H9 (cell line): ENCODE measurements at regions not wholly inside any gene's neighbourhood (a gene's known extent, or its start where the extent isn't known, plus 50 kb on each side); places are given as distances from the start of the nearest gene placed in this dataset.

ENCODE experiments used
- DNase-seq: peaks from one replicate; pipeline ENCODE4 v3.0.0-alpha.2; 2017
- H2AFZ ChIP-seq: one replicate; pipeline ENCODE4 v1.6.1; 2013; ENCODE audit warnings: mild to moderate bottlenecking, low read length, control low read depth, moderate library complexity
- H2AK5ac ChIP-seq: 2 replicates; pipeline ENCODE4 v1.6.1; 2013; ENCODE audit warnings: low read length, control low read depth, mixed read lengths; ENCODE audit not compliant: insufficient read length
- H2BK120ac ChIP-seq: one replicate; pipeline ENCODE4 v1.6.1; 2013; ENCODE audit warnings: low read depth, mild to moderate bottlenecking, low read length, control low read depth, inconsistent platforms; ENCODE audit not compliant: poor library complexity, severe bottlenecking
- H2BK12ac ChIP-seq: 2 replicates; pipeline ENCODE4 v1.6.1; 2013; ENCODE audit warnings: low read length, control low read depth, mixed read lengths, low read depth; ENCODE audit not compliant: insufficient read length
- H2BK15ac ChIP-seq: 2 replicates; pipeline ENCODE4 v1.6.1; 2013; ENCODE audit warnings: low read depth, low read length, control low read depth
- H2BK20ac ChIP-seq: one replicate; pipeline ENCODE4 v1.6.1; 2013; ENCODE audit warnings: low read depth, mild to moderate bottlenecking, low read length, control low read depth, inconsistent platforms; ENCODE audit not compliant: poor library complexity, severe bottlenecking
- H2BK5ac ChIP-seq: 2 replicates; pipeline ENCODE4 v1.6.1; 2013; ENCODE audit warnings: low read length, control low read depth, mixed read lengths; ENCODE audit not compliant: insufficient read length
- H3K14ac ChIP-seq: 2 replicates; pipeline ENCODE4 v1.6.1; 2013; ENCODE audit warnings: low read length, control low read depth; ENCODE audit not compliant: insufficient read depth
- H3K18ac ChIP-seq: 2 replicates; pipeline ENCODE4 v1.6.1; 2013; ENCODE audit warnings: low read depth, mild to moderate bottlenecking, mixed read lengths, low read length, control low read depth; ENCODE audit not compliant: insufficient read length
- H3K23ac ChIP-seq: 2 replicates; pipeline ENCODE4 v1.6.1; 2013; ENCODE audit warnings: low read length, control low read depth, mixed read lengths, low read depth; ENCODE audit not compliant: insufficient read length
- H3K23me2 ChIP-seq: 2 replicates; pipeline ENCODE4 v1.6.1; 2013; ENCODE audit warnings: low read depth, mild to moderate bottlenecking, mixed read lengths, low read length, control low read depth; ENCODE audit not compliant: insufficient read length, poor library complexity, severe bottlenecking
- H3K27ac ChIP-seq: 2 replicates; pipeline ENCODE4 v1.5.1; 2013; ENCODE audit warnings: low read length, control low read depth, mixed read lengths, low read depth; ENCODE audit not compliant: insufficient read length
- H3K27me3 ChIP-seq: 2 replicates; pipeline ENCODE4 v1.6.1; 2013; ENCODE audit warnings: low read length, control low read depth, inconsistent platforms; ENCODE audit not compliant: insufficient read depth
- H3K4ac ChIP-seq: 2 replicates; pipeline ENCODE4 v1.6.1; 2013; ENCODE audit warnings: low read depth, mild to moderate bottlenecking, control low read depth, inconsistent platforms, low read length, moderate library complexity
- H3K4me1 ChIP-seq: 2 replicates; pipeline ENCODE4 v1.6.1; 2013; ENCODE audit warnings: low read length, control low read depth, inconsistent platforms; ENCODE audit not compliant: insufficient read depth
- H3K4me2 ChIP-seq: 2 replicates; pipeline ENCODE4 v1.6.1; 2013; ENCODE audit warnings: low read length, control low read depth, mixed read lengths; ENCODE audit not compliant: insufficient read length, insufficient read depth
- H3K56ac ChIP-seq: 2 replicates; pipeline ENCODE4 v1.6.1; 2013; ENCODE audit warnings: low read depth, mild to moderate bottlenecking, mixed read lengths, low read length, control low read depth; ENCODE audit not compliant: insufficient read length
- H3K79me1 ChIP-seq: 2 replicates; pipeline ENCODE4 v1.6.1; 2013; ENCODE audit warnings: low read depth, mild to moderate bottlenecking, moderate library complexity, low read length, control low read depth, inconsistent platforms; ENCODE audit not compliant: insufficient read depth, poor library complexity, severe bottlenecking
- H3K79me2 ChIP-seq: 2 replicates; pipeline ENCODE4 v1.6.1; 2013; ENCODE audit warnings: low read length, control low read depth, inconsistent platforms; ENCODE audit not compliant: insufficient read depth
- H3K9ac ChIP-seq: 2 replicates; pipeline ENCODE4 v1.6.1; 2013; ENCODE audit warnings: low read length, control low read depth, mixed read lengths; ENCODE audit not compliant: insufficient read length; ENCODE audit errors: extremely low read depth
- H3K9me3 ChIP-seq: one replicate; pipeline ENCODE4 v1.6.1; 2013; ENCODE audit warnings: low read depth, low read length, inconsistent platforms; ENCODE audit not compliant: control insufficient read depth
- H3T11ph ChIP-seq: one replicate; pipeline ENCODE4 v1.6.1; 2013; ENCODE audit warnings: mild to moderate bottlenecking, low read length, control low read depth, inconsistent platforms
- H4K20me1 ChIP-seq: one replicate; pipeline ENCODE4 v1.6.1; 2013; ENCODE audit not compliant: control insufficient read depth, insufficient read length, insufficient read depth
- H4K5ac ChIP-seq: 2 replicates; pipeline ENCODE4 v1.6.1; 2013; ENCODE audit warnings: low read depth, mild to moderate bottlenecking, mixed read lengths, low read length, control low read depth; ENCODE audit not compliant: insufficient read length
- H4K8ac ChIP-seq: replicated peaks from 2 replicates; pipeline ENCODE4 v1.6.1; 2013; ENCODE audit warnings: low read length, control low read depth, mixed read lengths, low read depth; ENCODE audit not compliant: insufficient read length
- H4K91ac ChIP-seq: 2 replicates; pipeline ENCODE4 v1.6.1; 2013; ENCODE audit warnings: low read depth, mild to moderate bottlenecking, moderate library complexity, mixed read lengths, low read length, control low read depth; ENCODE audit not compliant: insufficient read length
- H3K27ac Mint-ChIP-seq, 3 experiments: 2 replicates in 2 of 3; 3 replicates in 1 of 3; pipeline ENCODE4 v1.8.0; 2020 to 2021; ENCODE audit warnings: mixed read lengths in 3 of 3, mild to moderate bottlenecking in 1 of 3, moderate library complexity in 1 of 3
- H3K27me3 Mint-ChIP-seq: 2 replicates; pipeline ENCODE4 v1.8.0; 2021; ENCODE audit warnings: low read depth, mild to moderate bottlenecking, moderate library complexity, mixed read lengths
- H3K36me3 Mint-ChIP-seq, 3 experiments: 2 replicates in 2 of 3; 3 replicates in 1 of 3; pipeline ENCODE4 v1.8.0; 2020 to 2021; ENCODE audit warnings: low read depth in 3 of 3, mixed read lengths in 3 of 3; ENCODE audit not compliant: insufficient read depth in 1 of 3
- H3K4me1 Mint-ChIP-seq, 2 experiments: 2 replicates each; pipeline ENCODE4 v1.8.0; 2020; ENCODE audit warnings: mixed read lengths in 2 of 2
- H3K4me3 Mint-ChIP-seq, 2 experiments: 2 replicates in 1 of 2; 3 replicates in 1 of 2; pipeline ENCODE4 v1.8.0; 2020 to 2021; ENCODE audit warnings: mild to moderate bottlenecking in 2 of 2, mixed read lengths in 2 of 2, moderate library complexity in 1 of 2
- H3K9me3 Mint-ChIP-seq, 2 experiments: 2 replicates in 1 of 2; 3 replicates in 1 of 2; pipeline ENCODE4 v1.8.0; 2020; ENCODE audit warnings: mild to moderate bottlenecking in 2 of 2, mixed read lengths in 2 of 2, moderate library complexity in 1 of 2
- CTCF ChIP-seq: fragments of 200-600 bp; sonication (generic); conservative IDR thresholded peaks from 3 replicates; pipeline ENCODE4 v1.8.0; 2021; ENCODE audit warnings: antibody characterized with exemption, mild to moderate bottlenecking
- WGBS: extraction: QIAGEN DNeasy Blood & Tissue Kit; methylation state at CpG from one replicate; pipeline ENCODE4 v1.1.7; 2013; ENCODE audit warnings: missing lambda C conversion rate, low lambda C conversion rate, mixed read lengths; ENCODE audit not compliant: insufficient read length; ENCODE audit errors: extremely low coverage; 5-methylcytosine and 5-hydroxymethylcytosine counted together

- Histone ChIP-seq H2AFZ (no peak overlapping the region), H3K56ac (no peak overlapping the region), H2BK15ac (no peak overlapping the region), H4K8ac (no peak overlapping the region), H3K23me2 (no peaks in the 10 kb centered on the region), H3K9ac (no peak overlapping the region), H3K4me1 (no peaks in the 10 kb centered on the region; the same call in 1 of the 2 replicates), H3K18ac (no peak overlapping the region), H3K9me3 (no peaks in the 10 kb centered on the region), H4K20me1 (no peaks in the 10 kb centered on the region), H3K79me2 (no peaks in the 10 kb centered on the region), H2AK5ac (no peak overlapping the region), H2BK20ac (no peak overlapping the region), H3K27me3 (no peaks in the 10 kb centered on the region), H2BK5ac (no peak overlapping the region), H4K91ac (no peak overlapping the region), H4K5ac (no peak overlapping the region), H3K4me2 (no peak overlapping the region), H2BK12ac (no peak overlapping the region), H3T11ph (no peak overlapping the region), H3K14ac (no peak overlapping the region), H2BK120ac (no peak overlapping the region), H3K4ac (no peak overlapping the region), H3K23ac (no peak overlapping the region), H3K27ac (no peak overlapping the region), H3K79me1 (no peaks in the 10 kb centered on the region)
- Mint-ChIP-seq H3K36me3 (no peaks in the 10 kb centered on the region; a peak in 1 of 7 replicates), H3K27ac (no peak overlapping the region), H3K4me1 (peaks cover 4 to 30% of the 10 kb centered on the region in 2 experiments), H3K27me3 (no peaks in the 10 kb centered on the region; the same call in none of the 2 replicates), H3K9me3 (no peaks in the 10 kb centered on the region; a peak in 1 of 5 replicates), H3K4me3 (no peak overlapping the region)
- no peak for DNase-seq
- no peak for TF ChIP-seq CTCF
- WGBS, result no CpG with 5 or more reads among the region's 13 CpGs
Measured at GRCh38 chr2:15765686-15766302, 174.1 kb downstream of the DDX1 start.
